Transverse colon (tissue), 3 donors: ENCODE measurements at regions not wholly inside any gene's neighbourhood (a gene's known extent, or its start where the extent isn't known, plus 50 kb on each side); places are given as distances from the start of the nearest gene placed in this dataset.

Source experiments
- CTCF ChIP-seq, 5 experiments: fragments of 200-600 bp in 3 of 5; fragments of 450-650 bp in 2 of 5; sonication (generic) in 3 of 5; IDR thresholded peaks; 1 replicate in 2 of 5; 2 replicates in 3 of 5; pipeline ENCODE4 v1.5.1; 2016 to 2017; ENCODE audit warnings: antibody characterized with exemption in 5 of 5, inconsistent platforms in 3 of 5, mild to moderate bottlenecking in 2 of 5, moderate library complexity in 1 of 5
- POLR2A ChIP-seq: fragments of 450-650 bp; IDR thresholded peaks from one replicate; pipeline ENCODE4 v1.6.1; 2016; ENCODE audit warnings: antibody characterized with exemption, mild to moderate bottlenecking, moderate library complexity

GRCh38 chr10:37684765-37685164, 172.6 kb downstream of the ZNF248 start:
- no peak for TF ChIP-seq CTCF (IDR thresholded peaks at IDR 0.05)
- no peak for TF ChIP-seq POLR2A
